HepG2 (cell line): ENCODE measurements at regions not wholly inside any gene's neighbourhood (a gene's known extent, or its start where the extent isn't known, plus 50 kb on each side); places are given as distances from the start of the nearest gene placed in this dataset.

Source experiments
- ATAC-seq: fragments of 200-7000 bp; cut with Tn5 transposase; 3 replicates; pipeline ENCODE4 v1.9.1; 2020; ENCODE audit warnings: mild to moderate bottlenecking, moderate library complexity
- BruUV-seq: library from RNA; stranded (reverse); fragments of 400-500 nt; replicated peaks from 2 replicates; lab custom pipeline; 2021; lab: Mats Ljungman, UMichigan
- CTCF ChIA-PET: fragments of 300-600 bp; formaldehyde crosslinking; extraction: SDS; loops from one replicate; lab custom pipeline; 2021; ENCODE audit warnings: low total read pairs, inconsistent platforms, low intra/inter-chr PET ratio; lab: Yijun Ruan, JAX
- POLR2A ChIA-PET: fragments of 350-600 bp; sonication (Branson Sonifier 250); formaldehyde crosslinking; loops from one replicate; lab custom pipeline; 2020; ENCODE audit warnings: antibody characterized with exemption, inconsistent platforms; lab: Yijun Ruan, JAX
- DNase-seq: peaks from one replicate; pipeline ENCODE4 v3.0.0-alpha.2; 2015; ENCODE audit warnings: low spot score
- FAIRE-seq: peaks from 3 replicates; lab custom pipeline; 2011; peaks lifted over from hg19 to GRCh38; lab: Jason Lieb, UNC
- H2AFZ ChIP-seq: one replicate; pipeline ENCODE4 v1.6.1; 2011; ENCODE audit warnings: low read length, inconsistent platforms
- H3K27ac ChIP-seq: fragments of 300-600 bp; 3 replicates; pipeline ENCODE4 v1.8.0; 2011; ENCODE audit warnings: mixed run types, mild to moderate bottlenecking, mixed read lengths, low read length, inconsistent platforms; ENCODE audit not compliant: insufficient read depth; ENCODE audit errors: extremely low read length
- H3K27me3 ChIP-seq, 2 experiments: fragments of 200-600 bp in 1 of 2; 2 replicates in 1 of 2; 3 replicates in 1 of 2; pipeline versions ENCODE4 v1.6.0 to v1.8.0; 2011; ENCODE audit warnings: low read length in 2 of 2, mild to moderate bottlenecking in 2 of 2, moderate library complexity in 2 of 2, inconsistent platforms in 1 of 2; ENCODE audit not compliant: insufficient read depth in 2 of 2, control insufficient read depth in 1 of 2
- H3K36me3 ChIP-seq, 2 experiments: fragments of 200-600 bp in 1 of 2; replicated peaks in 1 of 2; 2 replicates in 1 of 2; 3 replicates in 1 of 2; pipeline versions ENCODE4 v1.5.1 to v1.8.0; 2011; ENCODE audit warnings: low read length in 2 of 2, inconsistent platforms in 1 of 2; ENCODE audit not compliant: insufficient read depth in 2 of 2, control insufficient read depth in 1 of 2
- H3K4me1 ChIP-seq: 2 replicates; pipeline ENCODE4 v1.5.1; 2012; ENCODE audit warnings: low read length, inconsistent platforms; ENCODE audit not compliant: insufficient read depth
- H3K4me2 ChIP-seq: 2 replicates; pipeline ENCODE4 v1.6.0; 2011; ENCODE audit warnings: low read depth, low read length, inconsistent platforms
- H3K4me3 ChIP-seq, 3 experiments: fragments of 200-600 bp in 1 of 3; sonication (generic), shearing (Covaris generic) in 1 of 3; replicated peaks in 1 of 3; 2 replicates each; pipeline ENCODE4 v1.5.1; 2011 to 2016; ENCODE audit warnings: low read length in 3 of 3, inconsistent platforms in 2 of 3, low read depth in 2 of 3, mild to moderate bottlenecking in 2 of 3, control low read depth in 1 of 3, mixed read lengths in 1 of 3; ENCODE audit not compliant: insufficient read depth in 1 of 3
- H3K79me2 ChIP-seq: one replicate; pipeline ENCODE4 v1.6.1; 2011; ENCODE audit warnings: low read length, inconsistent platforms; ENCODE audit not compliant: insufficient read depth
- H3K9ac ChIP-seq: 2 replicates; pipeline ENCODE4 v1.6.0; 2011; ENCODE audit warnings: mild to moderate bottlenecking, low read depth, low read length, inconsistent platforms; ENCODE audit not compliant: insufficient read depth
- H3K9me3 ChIP-seq: 2 replicates; pipeline ENCODE4 v1.5.1; 2012; ENCODE audit warnings: mild to moderate bottlenecking, low read length
- H4K20me1 ChIP-seq: 2 replicates; pipeline ENCODE4 v1.6.0; 2011; ENCODE audit warnings: inconsistent platforms, mild to moderate bottlenecking, low read length, moderate library complexity; ENCODE audit not compliant: insufficient read depth
- ATM ChIP-seq: fragments of 450-650 bp; IDR thresholded peaks from 2 replicates; pipeline ENCODE4 v1.7.1; 2017; ENCODE audit warnings: mild to moderate bottlenecking, borderline replicate concordance
- EED ChIP-seq: sonication (generic); formaldehyde crosslinking; IDR thresholded peaks from 2 replicates; pipeline ENCODE4 v1.5.0; 2020; ENCODE audit warnings: mild to moderate bottlenecking, missing genetic modification reagents
- GPN1 ChIP-seq: sonication (generic); formaldehyde crosslinking; IDR thresholded peaks from 2 replicates; pipeline ENCODE4 v1.5.1; 2020; ENCODE audit warnings: missing genetic modification reagents, borderline replicate concordance
- HNF4G ChIP-seq, 2 experiments: sonication (generic) in 1 of 2; formaldehyde crosslinking in 1 of 2; IDR thresholded peaks; 2 replicates each; pipeline versions ENCODE4 v1.4.0 to v1.6.1; 2011 to 2020; ENCODE audit warnings: borderline replicate concordance in 2 of 2, low read depth in 2 of 2, mild to moderate bottlenecking in 2 of 2, low read length in 1 of 2, missing genetic modification reagents in 1 of 2, moderate library complexity in 1 of 2
- IRF2 ChIP-seq: IDR thresholded peaks from 2 replicates; pipeline ENCODE4 v1.6.1; 2018; ENCODE audit warnings: missing genetic modification reagents, missing compliant biosample characterization
- NFE2L2 ChIP-seq: fragments of 150-350 bp; IDR thresholded peaks from 2 replicates; pipeline ENCODE4 v1.6.1; 2014; ENCODE audit warnings: low read length
- REXO4 ChIP-seq: sonication (generic); formaldehyde crosslinking; IDR thresholded peaks from 2 replicates; pipeline ENCODE4 v1.8.0; 2022; ENCODE audit warnings: missing genetic modification reagents, mild to moderate bottlenecking, borderline replicate concordance
- TBX2 ChIP-seq: sonication (generic); formaldehyde crosslinking; IDR thresholded peaks from 2 replicates; pipeline ENCODE4 v1.5.0; 2020; ENCODE audit warnings: missing genetic modification reagents, mild to moderate bottlenecking, borderline replicate concordance
- ZNF281 ChIP-seq: sonication (generic); formaldehyde crosslinking; IDR thresholded peaks from 2 replicates; pipeline ENCODE4 v1.4.0; 2020; ENCODE audit warnings: missing genetic modification reagents, borderline replicate concordance
- ZNF724P ChIP-seq: sonication (generic); formaldehyde crosslinking; IDR thresholded peaks from 2 replicates; pipeline ENCODE4 v1.8.0; 2022; ENCODE audit warnings: missing genetic modification reagents, borderline replicate concordance
- ZNF879 ChIP-seq: sonication (generic); formaldehyde crosslinking; IDR thresholded peaks from 2 replicates; pipeline ENCODE4 v1.8.1; 2023; ENCODE audit warnings: missing genetic modification reagents
- WGBS: methylation state at CpG from one replicate; pipeline ENCODE4 v1.1.6; 2017; ENCODE audit warnings: low lambda C conversion rate; 5-methylcytosine and 5-hydroxymethylcytosine counted together
- in situ Hi-C: cut with HindIII; loops from 2 replicates; pipeline ENCODE4 v1.10.0; 2017; ENCODE audit warnings: low pct_unique_long_range_greater_than_20kb; ENCODE audit not compliant: extremely low pct_ligation_motif_present
- intact Hi-C: fragments of 100-400 bp; cut with micrococcal nuclease; formaldehyde crosslinking; loops from one replicate; pipeline ENCODE4 v1.10.0; 2022; ENCODE audit not compliant: unreplicated experiment
- TF ChIP-seq, protein P1 (sequence below): IDR thresholded peaks from 2 replicates; pipeline ENCODE4 v1.6.1; 2012; ENCODE audit warnings: inconsistent platforms

DNA sequence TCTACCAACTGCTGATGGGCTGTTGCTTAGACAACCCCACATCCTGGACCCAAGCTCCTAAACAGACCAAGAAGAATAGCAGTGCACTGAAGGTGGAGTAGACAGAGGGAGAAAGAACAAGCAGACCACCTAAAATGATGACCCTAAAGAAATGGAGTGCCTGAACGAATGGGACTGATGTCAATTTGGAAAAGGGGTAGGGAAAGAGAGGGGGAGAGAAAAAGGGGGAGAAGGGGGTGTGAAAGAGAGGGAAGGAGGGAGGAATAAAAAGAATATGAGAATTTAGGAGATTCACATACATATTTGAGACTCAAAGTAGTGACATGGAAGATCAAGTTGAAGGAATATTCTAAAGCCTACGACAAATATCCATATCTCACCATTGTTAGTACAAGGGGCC, 144.4 kb upstream of the DUSP10 start:
- intact Hi-C loops = no loop called here
- WGBS = 41% methylated on average over 2 of the region's 2 CpGs
- no peaks in the 10 kb centered on the region for H3K9me3 ChIP-seq

More for the DNA sequence above, 144.4 kb upstream of the DUSP10 start:
- ChIA-PET POLR2A (no interaction called here), CTCF (no interaction called here)
- no peak for FAIRE-seq
- TF ChIP-seq ZNF879 (CRISPR knock-in tag) (no peak), TBX2 (no peak), HNF4G (IDR thresholded peaks at IDR 0.05; ENCODE audit: borderline replicate concordance, low read depth, low read length) (no peak), HNF4G (CRISPR knock-in tag; IDR thresholded peaks at IDR 0.05; ENCODE audit: borderline replicate concordance, low read depth) (no peak), EED (no peak), ATM (no peak), NFE2L2 (no peak), ZNF724P (CRISPR knock-in tag) (no peak), GPN1 (CRISPR knock-in tag) (no peak), ZNF281 (CRISPR knock-in tag) (no peak), REXO4 (CRISPR knock-in tag) (no peak), IRF2 (no peak)
- TF ChIP-seq, protein P1, sequence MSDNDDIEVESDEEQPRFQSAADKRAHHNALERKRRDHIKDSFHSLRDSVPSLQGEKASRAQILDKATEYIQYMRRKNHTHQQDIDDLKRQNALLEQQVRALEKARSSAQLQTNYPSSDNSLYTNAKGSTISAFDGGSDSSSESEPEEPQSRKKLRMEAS = no peak
- DNase-seq = no peak
- no peak overlapping the region for H3K27ac ChIP-seq
- no peak overlapping the region for H3K9ac ChIP-seq
- H4K20me1 ChIP-seq = no peaks in the 10 kb centered on the region
- ATAC-seq = no peak
- BruUV-seq = no TSS peak
- H3K4me2 ChIP-seq = no peak overlapping the region
- no peak overlapping the region for H3K4me3 ChIP-seq
- no peak overlapping the region for H2AFZ ChIP-seq
- H3K36me3 ChIP-seq = no peaks in the 10 kb centered on the region
- no peaks in the 10 kb centered on the region for H3K27me3 ChIP-seq
- no peaks in the 10 kb centered on the region for H3K4me1 ChIP-seq
- in situ Hi-C loops = no loop called here
- no peaks in the 10 kb centered on the region for H3K79me2 ChIP-seq
